ENCODE measurements at regions not wholly inside any gene's neighbourhood (a gene's known extent, or its start where the extent isn't known, plus 50 kb on each side); places are given as distances from the start of the nearest gene placed in this dataset.
"Not testable (repeated sequence)": the region's sequence is repeated elsewhere in the genome, so short reads cannot be mapped to it uniquely, and the experiment has no call there.

DNA sequence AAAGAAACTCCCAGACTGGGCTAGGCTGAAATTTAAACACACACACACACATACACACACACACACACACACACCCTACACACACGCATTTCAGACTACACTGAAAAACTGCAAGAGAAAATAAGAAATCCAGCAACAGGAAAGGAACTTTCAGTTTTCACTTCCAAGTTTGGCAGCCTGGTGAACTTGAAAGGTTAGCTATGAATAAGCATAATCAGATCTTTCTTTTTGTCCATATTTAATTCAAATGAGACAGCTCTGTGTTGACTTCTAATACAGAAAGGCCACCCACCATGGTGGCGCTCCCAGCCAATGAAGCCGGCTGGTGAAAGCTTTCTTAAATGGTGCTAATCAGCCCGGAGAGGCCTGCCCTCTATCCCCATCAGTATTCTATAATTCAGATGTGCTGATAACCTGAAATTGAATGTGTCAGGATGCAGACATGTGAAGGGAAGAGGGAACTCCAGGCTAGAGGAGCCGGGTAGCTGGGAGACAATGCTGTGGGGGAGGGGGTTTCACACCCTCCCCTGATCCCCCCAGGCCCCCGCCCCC is 108.3 kb upstream of the ZNF536 start:
- DNase-seq (ENCODE audit: low spot score): no peak
- ChIA-PET CTCF (no interaction called here), POLR2A (ENCODE audit: low non-redundant PET) (no interaction called here)
- TF ChIP-seq, protein P1, sequence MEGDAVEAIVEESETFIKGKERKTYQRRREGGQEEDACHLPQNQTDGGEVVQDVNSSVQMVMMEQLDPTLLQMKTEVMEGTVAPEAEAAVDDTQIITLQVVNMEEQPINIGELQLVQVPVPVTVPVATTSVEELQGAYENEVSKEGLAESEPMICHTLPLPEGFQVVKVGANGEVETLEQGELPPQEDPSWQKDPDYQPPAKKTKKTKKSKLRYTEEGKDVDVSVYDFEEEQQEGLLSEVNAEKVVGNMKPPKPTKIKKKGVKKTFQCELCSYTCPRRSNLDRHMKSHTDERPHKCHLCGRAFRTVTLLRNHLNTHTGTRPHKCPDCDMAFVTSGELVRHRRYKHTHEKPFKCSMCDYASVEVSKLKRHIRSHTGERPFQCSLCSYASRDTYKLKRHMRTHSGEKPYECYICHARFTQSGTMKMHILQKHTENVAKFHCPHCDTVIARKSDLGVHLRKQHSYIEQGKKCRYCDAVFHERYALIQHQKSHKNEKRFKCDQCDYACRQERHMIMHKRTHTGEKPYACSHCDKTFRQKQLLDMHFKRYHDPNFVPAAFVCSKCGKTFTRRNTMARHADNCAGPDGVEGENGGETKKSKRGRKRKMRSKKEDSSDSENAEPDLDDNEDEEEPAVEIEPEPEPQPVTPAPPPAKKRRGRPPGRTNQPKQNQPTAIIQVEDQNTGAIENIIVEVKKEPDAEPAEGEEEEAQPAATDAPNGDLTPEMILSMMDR (conservative IDR thresholded peaks at IDR 0.05; ENCODE audit: low read depth): no peak
- no peak overlapping the region for H3K27ac ChIP-seq

DNA sequence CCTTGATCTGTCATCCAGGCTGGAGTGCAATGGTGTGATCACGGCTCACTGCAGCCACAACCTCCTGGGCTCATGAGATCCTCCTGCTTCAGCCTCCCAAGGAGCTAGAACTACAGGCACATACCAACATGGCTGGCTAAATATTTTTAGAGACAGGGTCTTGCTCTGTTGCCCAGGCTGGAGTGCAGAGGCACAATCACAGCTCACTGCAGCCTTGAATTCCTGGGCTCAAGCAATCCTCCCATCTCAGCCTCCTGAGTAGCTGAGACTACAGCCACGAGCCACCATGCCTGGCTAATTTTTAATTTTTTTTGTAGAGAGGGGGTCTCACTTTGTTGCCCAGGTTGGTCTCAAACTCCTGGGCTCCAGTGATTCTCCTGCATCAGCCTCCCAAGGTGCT is 106.3 kb upstream of the ZNF536 start:
- DNase-seq (ENCODE audit: low spot score); H3K27ac ChIP-seq; POLR2A ChIA-PET (ENCODE audit: low non-redundant PET): not testable (repeated sequence)
- CTCF ChIA-PET: interaction anchor here (0.6 kb wide), 1 partner anchor 401 kb away, joined by 3 read pairs; no protein-coding TSS in a partner anchor

DNA sequence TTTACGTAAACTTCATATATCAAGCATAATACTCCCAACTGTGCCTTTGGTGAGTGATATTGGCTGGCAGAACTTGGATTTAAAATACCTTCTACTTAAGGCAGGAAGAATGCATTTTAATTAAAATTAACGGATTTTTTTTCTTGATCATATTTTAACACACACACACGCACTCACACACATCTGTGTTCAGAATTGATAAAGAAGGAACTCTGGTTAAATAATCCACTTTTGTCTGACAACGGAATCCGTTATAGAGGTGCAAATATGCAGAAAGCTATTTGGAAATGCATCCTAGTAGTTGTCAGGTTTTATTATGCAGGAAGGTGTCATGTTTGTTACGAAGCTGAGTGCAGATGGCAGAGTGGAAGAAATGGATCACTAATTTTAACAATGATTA is 105.5 kb upstream of the ZNF536 start:
- ChIA-PET CTCF (interaction anchor here (0.6 kb wide), 1 partner anchor 488 kb away, joined by 3 read pairs; no protein-coding TSS in a partner anchor), POLR2A (ENCODE audit: low non-redundant PET) (no interaction called here)
- H3K27ac ChIP-seq: no peak overlapping the region
- DNase-seq (ENCODE audit: low spot score): no peak
- TF ChIP-seq, protein P1 (conservative IDR thresholded peaks at IDR 0.05; ENCODE audit: low read depth): no peak

DNA sequence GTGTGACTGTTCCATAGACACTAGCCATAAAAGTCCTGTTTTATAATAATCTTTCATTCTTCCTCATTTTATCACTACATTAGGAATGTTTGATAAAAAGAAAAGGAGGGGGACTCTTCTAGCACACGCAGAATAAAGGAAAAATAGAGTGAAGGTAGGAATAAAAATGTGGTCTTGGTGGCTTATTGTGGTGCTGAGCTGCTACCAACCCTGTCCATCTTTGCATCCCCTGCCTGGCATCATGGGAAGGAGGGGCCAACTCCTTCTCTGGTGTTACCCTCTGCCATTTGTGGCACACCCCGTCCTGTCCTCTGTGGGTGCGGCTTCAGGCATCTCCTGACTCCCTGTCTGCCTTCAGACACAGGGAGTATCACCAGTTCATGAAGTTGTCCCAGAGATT is 104.9 kb upstream of the ZNF536 start:
- POLR2A ChIA-PET (ENCODE audit: low non-redundant PET): no interaction called here
- TF ChIP-seq, protein P1 (conservative IDR thresholded peaks at IDR 0.05; ENCODE audit: low read depth): no peak
- CTCF ChIA-PET: interaction anchor here (0.6 kb wide), 1 partner anchor 487 kb away, joined by 3 read pairs; no protein-coding TSS in a partner anchor
- no peak overlapping the region for H3K27ac ChIP-seq
- no peak for DNase-seq (ENCODE audit: low spot score)

DNA sequence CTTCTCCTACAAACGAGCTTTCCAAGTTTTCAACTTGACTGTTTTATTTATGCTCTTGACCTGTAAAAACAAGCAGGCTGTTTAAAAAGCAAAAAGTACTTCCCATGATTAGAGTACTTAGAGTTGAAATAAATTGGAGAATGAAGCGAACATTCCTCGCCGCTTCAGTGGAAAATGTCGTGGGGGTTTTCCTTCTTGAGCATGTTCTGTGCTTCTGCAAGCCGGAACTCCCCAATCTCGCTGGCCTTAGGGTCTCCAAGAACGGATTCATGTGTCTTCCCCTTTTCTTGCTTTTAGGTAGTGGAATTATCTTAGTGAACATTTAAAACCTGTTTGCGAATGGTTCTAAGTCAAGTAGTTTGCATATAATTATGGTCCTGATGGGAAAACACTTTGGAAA is 103.6 kb upstream of the ZNF536 start:
- no peak for DNase-seq (ENCODE audit: low spot score)
- ChIA-PET POLR2A (ENCODE audit: low non-redundant PET) (no interaction called here), CTCF (no interaction called here)
- no peak overlapping the region for H3K27ac ChIP-seq
- TF ChIP-seq, protein P1 (conservative IDR thresholded peaks at IDR 0.05; ENCODE audit: low read depth): no peak

DNA sequence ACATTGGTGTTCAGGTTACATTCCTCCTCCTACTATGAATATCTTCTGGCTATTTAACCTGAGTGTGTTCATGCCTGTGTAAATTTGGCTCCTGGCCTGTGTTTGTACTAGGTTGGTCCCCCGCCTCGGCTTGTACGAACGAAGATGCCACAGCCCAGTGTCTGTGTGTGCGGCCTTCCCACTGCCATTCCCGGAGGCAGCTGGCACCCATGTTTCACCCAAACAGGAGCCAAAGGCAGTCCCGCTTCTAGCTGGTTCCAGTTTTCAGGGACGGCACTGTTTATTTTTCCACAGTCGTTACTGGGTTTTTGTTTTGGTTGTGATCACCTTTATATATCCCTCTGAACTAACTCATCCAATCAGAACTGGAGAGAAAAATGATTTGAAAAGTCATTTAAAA is 102.5 kb upstream of the ZNF536 start:
- TF ChIP-seq, protein P1 (conservative IDR thresholded peaks at IDR 0.05; ENCODE audit: low read depth): no peak

DNA sequence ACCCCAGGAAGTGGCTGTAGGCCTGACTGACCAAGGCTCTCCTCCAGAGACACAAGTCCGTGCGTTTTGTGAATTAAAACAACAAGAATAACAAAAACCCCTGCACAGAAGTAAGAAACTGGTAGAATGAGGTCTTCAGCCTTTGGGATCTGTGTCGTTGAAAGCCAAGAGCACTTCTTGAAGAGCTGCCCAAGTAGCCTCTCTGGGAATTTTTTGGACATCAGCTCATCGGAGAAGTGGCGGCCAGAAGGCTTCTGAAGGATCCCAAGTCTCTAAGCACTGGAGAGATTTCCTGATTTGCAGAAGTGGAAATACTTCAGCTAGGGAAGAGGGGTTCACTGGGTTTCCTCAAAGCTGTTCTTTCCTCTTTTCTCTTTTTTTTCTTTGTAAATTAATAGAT is 100.4 kb upstream of the ZNF536 start:
- TF ChIP-seq, protein P1 (conservative IDR thresholded peaks at IDR 0.05; ENCODE audit: low read depth): no peak
- H3K27ac ChIP-seq: no peak overlapping the region
- CTCF ChIA-PET: no interaction called here
- POLR2A ChIA-PET (ENCODE audit: low non-redundant PET): no interaction called here
- DNase-seq (ENCODE audit: low spot score): no peak

More for the DNA sequence above, 102.5 kb upstream of the ZNF536 start:
- DNase-seq (ENCODE audit: low spot score): no peak
- ChIA-PET CTCF (no interaction called here), POLR2A (ENCODE audit: low non-redundant PET) (no interaction called here)
- H3K27ac ChIP-seq: no peak overlapping the region
